IMR-90 (cell line): ENCODE measurements at regions not wholly inside any gene's neighbourhood (a gene's known extent, or its start where the extent isn't known, plus 50 kb on each side); places are given as distances from the start of the nearest gene placed in this dataset.

Experiments
- ATAC-seq: fragments of 200-7000 bp; cut with Tn5 transposase; 2 replicates; pipeline ENCODE4 v1.9.1; 2020; ENCODE audit warnings: low read depth, mild to moderate bottlenecking, moderate library complexity
- BruUV-seq: library from RNA; stranded (reverse); fragments of 400-500 nt; replicated peaks from 2 replicates; lab custom pipeline; 2021; lab: Mats Ljungman, UMichigan
- CTCF ChIA-PET: fragments of 300-600 bp; formaldehyde crosslinking; extraction: SDS; loops from one replicate; lab custom pipeline; 2021; ENCODE audit warnings: antibody characterized with exemption; lab: Yijun Ruan, JAX
- POLR2A ChIA-PET: fragments of 300-600 bp; sonication (Branson Sonifier 250); formaldehyde crosslinking; loops from one replicate; lab custom pipeline; 2022; ENCODE audit warnings: antibody characterized with exemption; ENCODE audit not compliant: unreplicated experiment; lab: Charles Lee
- DNase-seq: peaks from one replicate; pipeline ENCODE4 v3.0.0; 2013
- H2AFZ ChIP-seq: replicated peaks from 2 replicates; pipeline ENCODE3; 2013; ENCODE audit warnings: low read length, mild to moderate bottlenecking; ENCODE audit not compliant: poor library complexity
- H2AK5ac ChIP-seq: 2 replicates; pipeline ENCODE4 v1.6.1; 2013; ENCODE audit warnings: low read depth, low read length, inconsistent platforms
- H2AK9ac ChIP-seq: replicated peaks from 2 replicates; pipeline ENCODE3; 2013; ENCODE audit warnings: mild to moderate bottlenecking, low read depth, low read length, moderate library complexity; ENCODE audit not compliant: poor library complexity
- H2BK120ac ChIP-seq: 2 replicates; pipeline ENCODE4 v1.6.1; 2013; ENCODE audit warnings: low read depth, low read length, inconsistent platforms
- H2BK15ac ChIP-seq: 3 replicates; pipeline ENCODE4 v1.6.1; 2013; ENCODE audit warnings: low read depth, low read length, inconsistent platforms
- H2BK20ac ChIP-seq: 2 replicates; pipeline ENCODE4 v1.6.1; 2013; ENCODE audit warnings: low read depth, mild to moderate bottlenecking, inconsistent platforms, low read length, moderate library complexity
- H2BK5ac ChIP-seq: 2 replicates; pipeline ENCODE4 v1.6.1; 2013; ENCODE audit warnings: mild to moderate bottlenecking, low read depth, low read length, inconsistent platforms; ENCODE audit not compliant: poor library complexity, severe bottlenecking
- H3K14ac ChIP-seq: replicated peaks from 2 replicates; pipeline ENCODE4 v1.6.1; 2013; ENCODE audit warnings: low read depth, low read length, inconsistent platforms
- H3K18ac ChIP-seq: 2 replicates; pipeline ENCODE4 v1.6.1; 2013; ENCODE audit warnings: low read depth, low read length, control low read depth
- H3K23ac ChIP-seq: 2 replicates; pipeline ENCODE4 v1.6.1; 2013; ENCODE audit warnings: low read depth, low read length, inconsistent platforms
- H3K27ac ChIP-seq: 2 replicates; pipeline ENCODE4 v1.5.1; 2013; ENCODE audit warnings: mild to moderate bottlenecking, control low read depth, low read length; ENCODE audit not compliant: insufficient read depth
- H3K27me3 ChIP-seq: 2 replicates; pipeline ENCODE4 v1.6.1; 2013; ENCODE audit warnings: low read length; ENCODE audit not compliant: control insufficient read depth, insufficient read depth
- H3K36me3 ChIP-seq: 2 replicates; pipeline ENCODE4 v1.6.1; 2013; ENCODE audit warnings: low read length, mixed read lengths; ENCODE audit not compliant: control insufficient read depth, insufficient read depth
- H3K4ac ChIP-seq: 2 replicates; pipeline ENCODE4 v1.6.1; 2013; ENCODE audit warnings: low read depth, low read length, inconsistent platforms
- H3K4me1 ChIP-seq: 2 replicates; pipeline ENCODE4 v1.6.1; 2013; ENCODE audit warnings: low read length, mixed read lengths; ENCODE audit not compliant: control insufficient read depth, insufficient read depth
- H3K4me2 ChIP-seq: 2 replicates; pipeline ENCODE4 v1.6.1; 2013; ENCODE audit warnings: low read depth, mild to moderate bottlenecking, control low read depth, low read length, moderate library complexity
- H3K4me3 ChIP-seq: 2 replicates; pipeline ENCODE4 v1.5.1; 2013; ENCODE audit warnings: low read depth, mild to moderate bottlenecking, control low read depth, low read length, moderate library complexity; ENCODE audit not compliant: insufficient read depth
- H3K56ac ChIP-seq: 2 replicates; pipeline ENCODE4 v1.6.1; 2013; ENCODE audit warnings: low read length, inconsistent platforms; ENCODE audit not compliant: insufficient read depth; ENCODE audit errors: extremely low read depth
- H3K79me1 ChIP-seq, 2 experiments: 2 replicates each; pipeline ENCODE4 v1.6.1; 2013; ENCODE audit warnings: low read length in 2 of 2, inconsistent platforms in 1 of 2, low read depth in 1 of 2
- H3K9ac ChIP-seq: 2 replicates; pipeline ENCODE4 v1.6.1; 2013; ENCODE audit warnings: low read depth, low read length, control low read depth
- H3K9me1 ChIP-seq: 2 replicates; pipeline ENCODE4 v1.6.1; 2013; ENCODE audit warnings: low read length, inconsistent platforms; ENCODE audit not compliant: insufficient read depth
- H3K9me3 ChIP-seq: 2 replicates; pipeline ENCODE4 v1.6.1; 2013; ENCODE audit warnings: low read length; ENCODE audit not compliant: control insufficient read depth, insufficient read depth
- H4K20me1 ChIP-seq: 2 replicates; pipeline ENCODE4 v1.6.1; 2013; ENCODE audit warnings: low read length, inconsistent platforms; ENCODE audit not compliant: insufficient read depth
- H4K5ac ChIP-seq: 2 replicates; pipeline ENCODE4 v1.6.1; 2013; ENCODE audit warnings: mild to moderate bottlenecking, low read depth, low read length, control low read depth
- H4K8ac ChIP-seq, 2 experiments: 2 replicates each; pipeline ENCODE4 v1.6.1; 2013; ENCODE audit warnings: low read depth in 2 of 2, low read length in 2 of 2, control low read depth in 1 of 2, inconsistent platforms in 1 of 2
- H4K91ac ChIP-seq: 2 replicates; pipeline ENCODE4 v1.6.1; 2013; ENCODE audit warnings: low read depth, low read length, inconsistent platforms; ENCODE audit not compliant: insufficient read depth
- BHLHE40 ChIP-seq: fragments of 150-350 bp; IDR thresholded peaks from 2 replicates; pipeline ENCODE4 v1.6.1; 2016; ENCODE audit warnings: mild to moderate bottlenecking, low read depth, low read length
- CEBPB ChIP-seq: IDR thresholded peaks from 2 replicates; pipeline ENCODE4 v1.6.1; 2012; ENCODE audit warnings: low read depth, low read length, improper control_type of control experiment
- ELK1 ChIP-seq: fragments of 150-350 bp; IDR thresholded peaks from 2 replicates; pipeline ENCODE4 v1.6.1; 2016; ENCODE audit warnings: low read depth, mild to moderate bottlenecking, low read length, moderate library complexity, borderline replicate concordance
- FOS ChIP-seq: fragments of 150-350 bp; IDR thresholded peaks from 2 replicates; pipeline ENCODE4 v1.6.1; 2016; ENCODE audit warnings: low read depth, low read length
- MXI1 ChIP-seq: IDR thresholded peaks from 2 replicates; pipeline ENCODE4 v1.6.1; 2012; ENCODE audit warnings: low read depth, mild to moderate bottlenecking, low read length, moderate library complexity, borderline replicate concordance
- NFE2L2 ChIP-seq: fragments of 150-350 bp; IDR thresholded peaks from 2 replicates; pipeline ENCODE4 v1.6.1; 2016; ENCODE audit warnings: low read depth, mild to moderate bottlenecking, low read length
- POLR2A ChIP-seq: IDR thresholded peaks from 2 replicates; pipeline ENCODE4 v1.6.1; 2012; ENCODE audit warnings: mild to moderate bottlenecking, low read depth, low read length
- RCOR1 ChIP-seq: IDR thresholded peaks from 2 replicates; pipeline ENCODE4 v1.6.1; 2012; ENCODE audit warnings: mild to moderate bottlenecking, low read length, improper control_type of control experiment; ENCODE audit not compliant: insufficient replicate concordance
- USF2 ChIP-seq: fragments of 150-350 bp; IDR thresholded peaks from 2 replicates; pipeline ENCODE4 v1.6.1; 2017; ENCODE audit warnings: mild to moderate bottlenecking, antibody characterized with exemption, low read length, low read depth
- WGBS, 2 experiments: methylation state at CpG; one replicate each; pipeline versions ENCODE4 v1.1.5 to v1.1.7; 2013; ENCODE audit warnings: missing lambda C conversion rate in 2 of 2; ENCODE audit not compliant: insufficient read length in 1 of 2; ENCODE audit errors: extremely low coverage in 2 of 2; 5-methylcytosine and 5-hydroxymethylcytosine counted together
- dilution Hi-C: fragments of 300-500 bp; cut with HindIII; formaldehyde crosslinking; loops from one replicate; pipeline ENCODE4 v1.14.3; 2018; ENCODE audit warnings: low sequenced_read_pairs; ENCODE audit not compliant: unreplicated experiment
- in situ Hi-C: fragments of 300-500 bp; cut with MboI; formaldehyde crosslinking; loops from 3 replicates; pipeline ENCODE4 v1.14.3; 2019; ENCODE audit warnings: low sequenced_read_pairs, inconsistent platforms, mixed read lengths
- intact Hi-C: fragments of 100-400 bp; cut with micrococcal nuclease; formaldehyde crosslinking; loops from 2 replicates; pipeline ENCODE4 v1.10.0; 2022

GRCh38 chr11:130583801-130584211, 135.4 kb downstream of the ADAMTS15 start:
- H4K8ac ChIP-seq, result no peak overlapping the region
- ChIA-PET POLR2A (no interaction called here), CTCF (no interaction called here)
- H4K20me1 ChIP-seq, result no peaks in the 10 kb centered on the region
- no TSS peak for BruUV-seq
- H3K27ac ChIP-seq, result no peak overlapping the region
- H2BK120ac ChIP-seq, result no peak overlapping the region; the same call in 1 of the 2 replicates
- H3K9ac ChIP-seq, result no peak overlapping the region
- peaks cover 4% of the 10 kb centered on the region; the same call in 1 of the 2 replicates for H3K9me3 ChIP-seq
- no peaks in the 10 kb centered on the region for H3K79me1 ChIP-seq
- TF ChIP-seq ELK1 (no peak), FOS (no peak), NFE2L2 (no peak), BHLHE40 (no peak), RCOR1 (no peak), USF2 (no peak), POLR2A (no peak), CEBPB (no peak), MXI1 (no peak)
- no peak overlapping the region for H3K18ac ChIP-seq
- no peak overlapping the region for H2BK20ac ChIP-seq
- no peak overlapping the region for H3K56ac ChIP-seq
- no peak overlapping the region for H2AK5ac ChIP-seq
- no peak overlapping the region for H2BK15ac ChIP-seq
- H2AFZ ChIP-seq, result no peak overlapping the region
- H2AK9ac ChIP-seq, result no peak overlapping the region
- 89% methylated on average over 3 of the region's 4 CpGs; no CpG with 5 or more reads in 1 of the 2 experiments for WGBS, 2 experiments
- intact Hi-C loops, result no loop called here
- peaks cover 9% of the 10 kb centered on the region; the same call in 1 of the 2 replicates for H3K9me1 ChIP-seq
- no peak overlapping the region for H2BK5ac ChIP-seq
- no peak overlapping the region for H4K5ac ChIP-seq
- ATAC-seq (no peak), DNase-seq (no peak)
- no peaks in the 10 kb centered on the region for H3K27me3 ChIP-seq
- H3K4me3 ChIP-seq, result no peak overlapping the region
- H3K4ac ChIP-seq, result no peak overlapping the region
- peaks cover 17% of the 10 kb centered on the region for H3K4me1 ChIP-seq
- H3K23ac ChIP-seq, result no peak overlapping the region
- in situ Hi-C loops, result no loop called here
- no peak overlapping the region for H4K91ac ChIP-seq
- H3K4me2 ChIP-seq, result no peak overlapping the region
- dilution Hi-C loops, result no loop called here
- H3K36me3 ChIP-seq, result no peaks in the 10 kb centered on the region
- H3K14ac ChIP-seq, result no peak overlapping the region
